Liver (tissue), 3 donors: ENCODE measurements at regions not wholly inside any gene's neighbourhood (a gene's known extent, or its start where the extent isn't known, plus 50 kb on each side); places are given as distances from the start of the nearest gene placed in this dataset.

Source experiments
- ATF3 ChIP-seq: IDR thresholded peaks from 2 replicates; pipeline ENCODE4 v1.6.1; 2016; ENCODE audit warnings: antibody characterized with exemption
- CTCF ChIP-seq: fragments of 150-350 bp; IDR thresholded peaks from 2 replicates; pipeline ENCODE4 v1.5.1; 2017; ENCODE audit warnings: improper control_type of control experiment, low read depth, low read length; ENCODE audit not compliant: missing input control
- GABPA ChIP-seq, 2 donors: IDR thresholded peaks in 1 of 2; conservative IDR thresholded peaks in 1 of 2; 2 replicates each; pipeline ENCODE4 v1.6.1; 2016; ENCODE audit warnings: antibody characterized with exemption in 2 of 2, mild to moderate bottlenecking in 1 of 2, moderate library complexity in 1 of 2
- JUND ChIP-seq, 2 donors: IDR thresholded peaks; 2 replicates each; pipeline ENCODE4 v1.6.1; 2016; ENCODE audit warnings: antibody characterized with exemption in 2 of 2
- TAF1 ChIP-seq: conservative IDR thresholded peaks from 2 replicates; pipeline ENCODE4 v1.6.1; 2016; ENCODE audit warnings: antibody characterized with exemption, mild to moderate bottlenecking
- donor health status: healthy.
- donor health status: healthy.

GRCh38 chr16:31810863-31811262 lies 62.7 kb upstream of the ZNF267 start:
- TF ChIP-seq CTCF (no peak), GABPA (IDR thresholded peaks at IDR 0.05 in 1 of 2, conservative IDR thresholded peaks at IDR 0.05 in 1 of 2) (no peak), JUND (IDR thresholded peaks at IDR 0.05) (no peak), TAF1 (no peak), ATF3 (no peak)
